Activated B cell treated with CpG ODN at 0.5 μM for 24 hours (primary cell): ENCODE measurements at regions not wholly inside any gene's neighbourhood (a gene's known extent, or its start where the extent isn't known, plus 50 kb on each side); places are given as distances from the start of the nearest gene placed in this dataset.

Source experiments
- ATAC-seq: fragments of 200-7000 bp; cut with Tn5 transposase; one replicate; pipeline ENCODE4 v1.10.0; 2021; ENCODE audit warnings: low read depth, mild to moderate bottlenecking, moderate library complexity
- CTCF ChIA-PET: fragments of 350-600 bp; sonication (Branson Sonifier 250); formaldehyde crosslinking; loops from one replicate; lab custom pipeline; 2021; ENCODE audit warnings: antibody characterized with exemption; lab: Charles Lee
- POLR2A ChIA-PET: fragments of 350-600 bp; sonication (Branson Sonifier 250); formaldehyde crosslinking; loops from one replicate; lab custom pipeline; 2021; ENCODE audit warnings: antibody characterized with exemption; lab: Charles Lee
- DNase-seq: peaks from one replicate; pipeline ENCODE4 v3.0.0; 2022
- H3K27ac Mint-ChIP-seq: one replicate; pipeline ENCODE4 v1.8.0; 2020; ENCODE audit warnings: mixed read lengths
- H3K27me3 Mint-ChIP-seq: one replicate; pipeline ENCODE4 v1.8.0; 2021; ENCODE audit warnings: mixed read lengths
- H3K36me3 Mint-ChIP-seq: one replicate; pipeline ENCODE4 v1.8.0; 2021; ENCODE audit warnings: low read depth, mixed read lengths
- H3K4me1 Mint-ChIP-seq: one replicate; pipeline ENCODE4 v1.8.0; 2021; ENCODE audit warnings: mixed read lengths
- H3K4me3 Mint-ChIP-seq: one replicate; pipeline ENCODE4 v1.8.0; 2020; ENCODE audit warnings: mild to moderate bottlenecking, mixed read lengths
- H3K9me3 Mint-ChIP-seq: one replicate; pipeline ENCODE4 v1.8.0; 2020; ENCODE audit warnings: mixed read lengths
- intact Hi-C: fragments of 100-400 bp; cut with micrococcal nuclease; formaldehyde crosslinking; loops from one replicate; pipeline ENCODE4 v1.15.1; 2024
- TF ChIP-seq, protein P1 (sequence below): fragments of 200-600 bp; IDR thresholded peaks from one replicate; pipeline ENCODE4 v1.8.0; 2022; ENCODE audit warnings: antibody characterized with exemption, mild to moderate bottlenecking

DNA sequence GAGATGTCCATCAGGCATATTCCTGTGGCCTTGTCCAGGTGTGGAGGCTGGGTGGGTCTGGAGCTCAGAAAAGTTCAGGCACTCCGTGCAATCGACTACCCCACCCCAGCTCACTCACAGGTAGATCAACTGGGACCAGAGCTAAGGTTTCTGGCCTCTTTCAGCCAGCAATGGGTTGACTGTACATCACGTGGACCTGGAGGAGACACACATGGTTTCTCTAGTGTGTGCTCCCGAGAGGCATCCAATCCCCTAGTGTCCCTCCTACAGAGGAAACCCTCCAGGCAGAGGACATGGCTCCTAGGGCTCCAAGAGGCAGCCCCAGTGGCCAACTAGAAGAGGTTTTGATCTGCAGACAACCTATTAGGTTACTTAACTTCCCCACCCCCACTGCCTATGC, 119.5 kb upstream of the RGS6 start:
- DNase-seq (no peak), ATAC-seq (no peak)
- peaks cover 12% of the 10 kb centered on the region for H3K27me3 Mint-ChIP-seq
- intact Hi-C loops: no loop called here
- TF ChIP-seq, protein P1, sequence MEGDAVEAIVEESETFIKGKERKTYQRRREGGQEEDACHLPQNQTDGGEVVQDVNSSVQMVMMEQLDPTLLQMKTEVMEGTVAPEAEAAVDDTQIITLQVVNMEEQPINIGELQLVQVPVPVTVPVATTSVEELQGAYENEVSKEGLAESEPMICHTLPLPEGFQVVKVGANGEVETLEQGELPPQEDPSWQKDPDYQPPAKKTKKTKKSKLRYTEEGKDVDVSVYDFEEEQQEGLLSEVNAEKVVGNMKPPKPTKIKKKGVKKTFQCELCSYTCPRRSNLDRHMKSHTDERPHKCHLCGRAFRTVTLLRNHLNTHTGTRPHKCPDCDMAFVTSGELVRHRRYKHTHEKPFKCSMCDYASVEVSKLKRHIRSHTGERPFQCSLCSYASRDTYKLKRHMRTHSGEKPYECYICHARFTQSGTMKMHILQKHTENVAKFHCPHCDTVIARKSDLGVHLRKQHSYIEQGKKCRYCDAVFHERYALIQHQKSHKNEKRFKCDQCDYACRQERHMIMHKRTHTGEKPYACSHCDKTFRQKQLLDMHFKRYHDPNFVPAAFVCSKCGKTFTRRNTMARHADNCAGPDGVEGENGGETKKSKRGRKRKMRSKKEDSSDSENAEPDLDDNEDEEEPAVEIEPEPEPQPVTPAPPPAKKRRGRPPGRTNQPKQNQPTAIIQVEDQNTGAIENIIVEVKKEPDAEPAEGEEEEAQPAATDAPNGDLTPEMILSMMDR: no peak
- no peak overlapping the region for H3K27ac Mint-ChIP-seq
- no peaks in the 10 kb centered on the region for H3K4me1 Mint-ChIP-seq
- ChIA-PET POLR2A (no interaction called here), CTCF (no interaction called here)
- H3K36me3 Mint-ChIP-seq: no peaks in the 10 kb centered on the region
- H3K4me3 Mint-ChIP-seq: no peak overlapping the region
- H3K9me3 Mint-ChIP-seq: peaks cover 13% of the 10 kb centered on the region

DNA sequence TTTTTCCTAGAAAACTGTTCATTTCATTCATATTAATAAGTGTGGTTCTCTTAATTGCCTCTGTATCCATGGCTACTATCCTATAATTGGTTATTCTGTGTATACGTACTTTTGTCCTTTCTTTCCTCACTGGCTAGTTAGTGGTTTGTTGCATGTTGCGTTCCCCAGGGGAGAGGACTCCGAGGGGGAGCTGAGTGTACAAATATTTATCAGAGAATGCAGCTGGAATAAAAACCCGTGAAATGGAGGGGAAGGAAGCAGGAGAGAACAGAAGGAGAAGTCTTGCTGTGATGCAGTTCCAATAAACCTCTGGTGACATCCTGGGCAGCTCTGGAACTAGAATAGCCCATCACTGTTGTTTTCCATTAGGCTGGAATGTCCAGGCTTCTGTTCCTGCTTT, 117.1 kb upstream of the RGS6 start:
- TF ChIP-seq, protein P1: no peak
- Mint-ChIP-seq H3K4me1 (no peaks in the 10 kb centered on the region), H3K36me3 (no peaks in the 10 kb centered on the region), H3K27me3 (peaks cover 8% of the 10 kb centered on the region), H3K27ac (no peak overlapping the region), H3K9me3 (peaks cover 8% of the 10 kb centered on the region), H3K4me3 (no peak overlapping the region)
- ChIA-PET CTCF (no interaction called here), POLR2A (no interaction called here)
- DNase-seq (no peak), ATAC-seq (no peak)
- intact Hi-C loops: no loop called here

DNA sequence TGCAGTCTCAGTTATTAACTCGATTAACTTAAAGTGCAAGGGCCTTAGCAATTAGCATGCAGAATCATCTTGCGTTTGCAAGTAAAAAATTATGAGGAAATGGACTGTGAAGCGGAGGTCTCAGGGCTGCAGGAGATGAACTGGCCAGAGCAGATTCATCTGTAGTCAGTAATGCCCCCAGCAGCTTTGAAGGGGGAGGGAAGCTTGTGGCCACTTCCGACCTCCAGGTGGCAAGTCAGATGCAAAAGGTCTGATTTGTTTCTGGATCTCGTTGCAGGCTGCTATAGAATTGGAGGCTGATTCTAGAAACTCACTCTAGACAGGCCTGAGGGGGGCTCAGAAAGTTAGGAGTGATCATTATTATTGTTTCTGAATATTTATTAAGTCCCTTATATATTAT, 107.4 kb upstream of the RGS6 start:
- ATAC-seq: no peak
- DNase-seq: no peak
- Mint-ChIP-seq H3K4me1 (no peaks in the 10 kb centered on the region), H3K4me3 (no peak overlapping the region), H3K27me3 (peaks cover 22% of the 10 kb centered on the region), H3K36me3 (no peaks in the 10 kb centered on the region), H3K27ac (no peak overlapping the region), H3K9me3 (peaks cover 4% of the 10 kb centered on the region)
- ChIA-PET CTCF (no interaction called here), POLR2A (no interaction called here)
- intact Hi-C loops: no loop called here
- TF ChIP-seq, protein P1: no peak

DNA sequence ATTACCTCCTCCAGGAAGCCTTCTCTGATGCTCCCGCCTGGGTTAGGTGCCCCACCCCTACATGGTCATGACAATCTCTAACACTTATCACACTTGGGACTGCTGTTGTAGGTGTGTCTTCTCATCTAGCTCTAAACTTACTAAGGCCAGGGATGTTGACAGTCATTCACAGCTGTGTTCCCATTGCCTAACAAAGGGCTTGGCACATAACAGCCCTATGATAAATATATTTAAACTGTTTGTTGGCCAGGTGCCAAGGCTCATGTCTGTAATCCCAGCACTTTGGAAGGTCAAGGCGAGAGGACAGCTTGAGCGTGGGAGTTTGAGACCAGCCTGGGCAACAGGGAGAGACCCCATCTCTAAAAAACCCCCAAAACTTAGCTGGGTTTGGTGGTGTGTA, 98.8 kb upstream of the RGS6 start:
- Mint-ChIP-seq H3K9me3 (peaks cover 13% of the 10 kb centered on the region), H3K27me3 (peaks cover 5% of the 10 kb centered on the region), H3K36me3 (no peaks in the 10 kb centered on the region), H3K4me3 (no peak overlapping the region), H3K4me1 (no peaks in the 10 kb centered on the region), H3K27ac (no peak overlapping the region)
- ATAC-seq (no peak), DNase-seq (no peak)
- TF ChIP-seq, protein P1: no peak
- intact Hi-C loops: no loop called here
- ChIA-PET CTCF (no interaction called here), POLR2A (no interaction called here)

DNA sequence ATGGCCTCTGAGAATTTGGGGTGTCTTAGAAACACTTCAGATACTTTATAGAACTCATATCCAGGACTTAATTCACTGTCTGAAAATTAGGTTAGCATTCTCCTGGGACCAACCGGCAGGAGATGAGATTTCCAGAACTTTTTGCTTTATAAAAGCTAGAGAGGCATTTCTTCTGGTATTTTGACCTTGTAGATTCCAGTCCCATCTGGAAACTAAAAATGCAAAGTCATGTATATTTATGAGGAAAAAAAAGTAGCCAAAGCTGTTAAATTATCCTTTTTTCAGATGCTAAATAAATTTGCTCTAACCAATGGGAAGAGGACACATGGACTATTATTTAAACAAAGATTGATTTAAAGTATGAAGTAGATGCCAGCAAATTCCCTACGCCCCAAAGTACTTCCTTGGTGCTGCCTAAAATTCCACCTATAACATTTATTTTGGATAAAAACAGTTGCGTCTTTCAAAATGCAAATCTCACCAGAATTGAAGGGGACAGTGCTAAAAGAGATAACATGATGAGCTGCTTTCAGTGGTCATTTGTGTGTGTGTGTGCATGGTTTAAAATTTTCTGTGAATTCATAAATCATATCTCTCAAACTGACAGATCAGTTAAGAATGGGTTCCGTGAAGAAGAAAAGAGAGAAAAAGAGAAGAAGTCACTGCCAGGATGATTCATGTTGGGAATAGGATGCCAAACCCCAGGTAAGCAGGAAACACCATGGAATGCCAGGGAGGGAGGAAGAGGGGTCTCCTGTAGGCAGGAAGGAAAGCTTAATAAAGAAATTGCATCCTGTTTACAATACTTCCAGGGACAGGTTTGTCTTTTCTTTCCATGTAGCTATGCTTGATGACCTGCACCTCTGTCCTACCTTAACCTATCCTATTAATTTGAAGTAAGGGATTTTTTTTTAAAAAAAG, 97.7 kb upstream of the RGS6 start:
- Mint-ChIP-seq H3K4me1 (no peaks in the 10 kb centered on the region), H3K27ac (no peak overlapping the region), H3K9me3 (peaks cover 12% of the 10 kb centered on the region), H3K36me3 (no peaks in the 10 kb centered on the region), H3K27me3 (peaks cover 2% of the 10 kb centered on the region), H3K4me3 (no peak overlapping the region)
- ChIA-PET CTCF (no interaction called here), POLR2A (no interaction called here)
- DNase-seq: no peak
- no peak for ATAC-seq
- TF ChIP-seq, protein P1: no peak
- intact Hi-C loops: no loop called here
